BE2C (cell line): ENCODE measurements at regions not wholly inside any gene's neighbourhood (a gene's known extent, or its start where the extent isn't known, plus 50 kb on each side); places are given as distances from the start of the nearest gene placed in this dataset.
A peak's percentile ranks its signal among the peaks of the same experiment; 100 is the strongest.
"Not testable (repeated sequence)": the region's sequence is repeated elsewhere in the genome, so short reads cannot be mapped to it uniquely, and the experiment has no call there.

Experiments
- DNase-seq: peaks from one replicate; pipeline ENCODE4 v3.0.0-alpha.2; 2020
- H3K27me3 ChIP-seq: fragments of 250-450 bp; sonication (Bioruptor Pico); 2 replicates; pipeline ENCODE4 v1.5.1; 2020; ENCODE audit warnings: mild to moderate bottlenecking
- H3K36me3 ChIP-seq: fragments of 250-450 bp; sonication (Bioruptor Pico); 2 replicates; pipeline ENCODE4 v1.5.1; 2020; ENCODE audit warnings: mild to moderate bottlenecking
- H3K4me1 ChIP-seq: fragments of 250-450 bp; sonication (Bioruptor Pico); 2 replicates; pipeline ENCODE4 v1.5.1; 2020
- H3K4me3 ChIP-seq: 2 replicates; pipeline ENCODE4 v1.5.1; 2011; ENCODE audit warnings: low read depth, low read length
- H3K9me3 ChIP-seq: fragments of 250-450 bp; sonication (Bioruptor Pico); 2 replicates; pipeline ENCODE4 v1.5.1; 2020
- TF ChIP-seq, protein P1 (sequence below): IDR thresholded peaks from 2 replicates; pipeline ENCODE4 v1.5.1; 2012; ENCODE audit warnings: mild to moderate bottlenecking, low read depth, low read length

DNA sequence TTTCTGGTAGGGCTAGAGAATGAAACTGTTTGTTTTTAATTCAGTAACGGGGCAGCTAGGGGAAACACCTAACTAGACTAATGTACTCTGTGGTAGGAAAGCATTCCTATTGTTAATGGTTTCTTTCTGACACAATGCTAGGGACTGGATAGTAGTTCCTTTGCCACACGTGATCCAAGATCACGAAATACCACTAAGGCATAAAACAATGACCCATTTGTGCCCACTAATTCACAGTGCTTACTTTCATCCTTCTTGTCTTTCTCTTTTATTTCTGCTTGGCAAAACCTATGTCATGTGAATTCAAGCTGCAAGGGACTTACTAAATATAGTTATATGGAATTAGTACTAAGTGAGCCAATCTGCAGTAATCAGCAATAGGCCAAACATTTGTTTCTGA, 834.1 kb upstream of the SLITRK6 start:
- Histone ChIP-seq H3K4me1 (no peaks in the 10 kb centered on the region), H3K36me3 (no peaks in the 10 kb centered on the region), H3K9me3 (no peaks in the 10 kb centered on the region), H3K4me3 (no peak overlapping the region), H3K27me3 (no peaks in the 10 kb centered on the region)
- DNase-seq: no peak
- TF ChIP-seq, protein P1, sequence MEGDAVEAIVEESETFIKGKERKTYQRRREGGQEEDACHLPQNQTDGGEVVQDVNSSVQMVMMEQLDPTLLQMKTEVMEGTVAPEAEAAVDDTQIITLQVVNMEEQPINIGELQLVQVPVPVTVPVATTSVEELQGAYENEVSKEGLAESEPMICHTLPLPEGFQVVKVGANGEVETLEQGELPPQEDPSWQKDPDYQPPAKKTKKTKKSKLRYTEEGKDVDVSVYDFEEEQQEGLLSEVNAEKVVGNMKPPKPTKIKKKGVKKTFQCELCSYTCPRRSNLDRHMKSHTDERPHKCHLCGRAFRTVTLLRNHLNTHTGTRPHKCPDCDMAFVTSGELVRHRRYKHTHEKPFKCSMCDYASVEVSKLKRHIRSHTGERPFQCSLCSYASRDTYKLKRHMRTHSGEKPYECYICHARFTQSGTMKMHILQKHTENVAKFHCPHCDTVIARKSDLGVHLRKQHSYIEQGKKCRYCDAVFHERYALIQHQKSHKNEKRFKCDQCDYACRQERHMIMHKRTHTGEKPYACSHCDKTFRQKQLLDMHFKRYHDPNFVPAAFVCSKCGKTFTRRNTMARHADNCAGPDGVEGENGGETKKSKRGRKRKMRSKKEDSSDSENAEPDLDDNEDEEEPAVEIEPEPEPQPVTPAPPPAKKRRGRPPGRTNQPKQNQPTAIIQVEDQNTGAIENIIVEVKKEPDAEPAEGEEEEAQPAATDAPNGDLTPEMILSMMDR: no peak

DNA sequence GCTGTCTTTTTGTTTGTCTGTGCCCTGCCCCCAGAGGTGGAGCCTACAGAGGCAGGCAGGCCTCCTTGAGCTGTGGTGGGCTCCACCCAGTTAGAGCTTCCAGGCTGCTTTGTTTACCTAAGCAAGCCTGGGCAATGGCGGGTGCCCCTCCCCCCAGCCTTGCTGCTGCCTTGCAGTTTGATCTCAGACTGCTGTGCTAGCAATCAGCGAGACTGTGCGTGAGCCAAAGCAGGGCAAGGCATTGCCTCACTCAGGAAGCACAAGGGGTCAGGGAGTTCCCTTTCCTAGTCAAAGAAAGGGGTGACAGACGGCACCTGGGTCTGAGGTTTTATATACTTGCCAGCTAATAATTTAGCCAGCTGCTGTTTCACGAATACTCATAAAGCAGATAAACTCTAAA, 852.0 kb upstream of the SLITRK6 start:
- not testable (repeated sequence) for H3K9me3 ChIP-seq, H3K36me3 ChIP-seq, H3K4me3 ChIP-seq, H3K4me1 ChIP-seq, H3K27me3 ChIP-seq
- DNase-seq: peak; percentile 23

DNA sequence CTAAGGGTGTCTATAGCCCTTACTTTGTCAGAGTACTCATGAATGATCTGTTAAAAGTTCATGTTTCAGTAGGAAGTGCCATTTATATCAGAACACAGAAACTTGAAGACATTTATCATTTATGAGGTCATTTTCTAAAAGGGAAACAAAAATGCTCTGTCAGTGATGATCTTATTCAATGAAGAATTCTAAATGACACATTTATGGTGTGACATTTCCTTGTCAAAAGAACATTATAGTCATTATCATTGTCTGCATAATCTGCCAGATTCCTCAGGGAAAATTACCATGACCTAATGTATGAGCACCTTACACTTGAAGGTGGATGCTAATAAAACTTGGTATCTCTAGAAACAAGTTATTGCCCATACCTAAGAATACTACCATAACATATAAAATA, 853.8 kb upstream of the SLITRK6 start:
- H3K4me3 ChIP-seq: no peak overlapping the region
- no peaks in the 10 kb centered on the region for H3K4me1 ChIP-seq
- no peaks in the 10 kb centered on the region for H3K9me3 ChIP-seq
- H3K36me3 ChIP-seq: no peaks in the 10 kb centered on the region
- TF ChIP-seq, protein P1: no peak
- no peak for DNase-seq
- H3K27me3 ChIP-seq: no peaks in the 10 kb centered on the region

DNA sequence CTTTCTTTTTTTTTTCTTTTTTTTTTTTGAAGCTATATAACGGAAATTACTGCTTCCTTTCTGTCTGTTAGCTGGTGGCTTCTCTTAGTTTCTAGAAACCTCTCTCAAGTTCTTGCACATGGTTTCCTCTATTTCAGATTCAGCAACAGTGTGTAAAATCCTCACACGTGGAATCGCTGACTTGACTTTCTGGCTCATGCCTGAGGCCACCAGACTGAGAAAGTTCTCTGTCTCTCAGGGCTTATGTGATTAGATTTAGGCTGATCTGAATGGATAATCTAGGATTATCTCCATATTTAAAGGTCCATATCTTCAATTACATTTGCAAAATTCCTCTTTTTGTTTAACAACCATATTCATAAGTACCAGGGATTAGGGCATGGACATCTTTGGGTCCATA, 856.3 kb upstream of the SLITRK6 start:
- no peaks in the 10 kb centered on the region for H3K4me1 ChIP-seq
- H3K4me3 ChIP-seq: no peak overlapping the region
- TF ChIP-seq, protein P1: no peak
- no peaks in the 10 kb centered on the region for H3K36me3 ChIP-seq
- no peaks in the 10 kb centered on the region for H3K27me3 ChIP-seq
- H3K9me3 ChIP-seq: no peaks in the 10 kb centered on the region
- DNase-seq: no peak

DNA sequence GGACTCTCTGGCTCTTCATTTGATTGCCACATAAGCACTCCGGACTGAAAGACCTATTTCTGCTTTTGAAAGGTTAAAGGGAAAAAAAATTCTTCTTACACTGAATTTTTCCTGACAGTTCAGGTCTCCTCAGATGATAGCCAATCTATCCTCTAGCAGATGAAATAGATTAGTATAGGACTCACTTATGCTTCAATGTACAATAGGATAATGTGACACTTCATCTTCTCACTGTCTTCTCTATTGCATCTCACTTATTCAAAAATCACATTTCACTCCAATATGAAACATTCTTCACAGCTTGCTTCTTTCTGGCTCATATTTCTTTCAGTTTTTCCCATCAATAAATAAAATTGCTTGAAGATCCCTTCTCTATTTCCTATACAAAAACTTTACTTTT, 860.9 kb upstream of the SLITRK6 start:
- DNase-seq: no peak
- Histone ChIP-seq H3K36me3 (no peaks in the 10 kb centered on the region), H3K4me1 (no peaks in the 10 kb centered on the region), H3K27me3 (no peaks in the 10 kb centered on the region), H3K9me3 (no peaks in the 10 kb centered on the region), H3K4me3 (no peak overlapping the region)
- TF ChIP-seq, protein P1: no peak

DNA sequence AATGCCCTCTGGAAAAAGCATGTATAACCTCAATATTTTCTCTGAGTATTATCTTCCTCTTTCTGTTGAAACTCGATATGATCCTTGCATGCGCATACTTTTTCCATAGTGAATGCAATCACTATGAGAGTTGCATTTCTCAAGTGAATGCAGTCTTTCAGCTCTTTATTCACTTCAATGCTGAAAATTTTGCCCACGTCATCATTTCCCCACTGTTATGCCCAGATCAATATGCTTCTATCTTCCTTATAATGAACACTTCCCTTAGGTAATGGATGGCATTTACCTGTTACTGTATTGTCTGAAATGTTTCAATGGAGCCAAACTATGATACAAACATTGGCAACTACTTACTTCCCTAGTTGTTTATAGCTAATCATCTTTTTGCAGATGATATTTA, 866.6 kb upstream of the SLITRK6 start:
- no peak for DNase-seq
- TF ChIP-seq, protein P1: no peak
- no peak overlapping the region for H3K4me3 ChIP-seq
- H3K27me3 ChIP-seq: no peaks in the 10 kb centered on the region
- H3K36me3 ChIP-seq: no peaks in the 10 kb centered on the region
- H3K4me1 ChIP-seq: no peaks in the 10 kb centered on the region
- H3K9me3 ChIP-seq: no peaks in the 10 kb centered on the region

DNA sequence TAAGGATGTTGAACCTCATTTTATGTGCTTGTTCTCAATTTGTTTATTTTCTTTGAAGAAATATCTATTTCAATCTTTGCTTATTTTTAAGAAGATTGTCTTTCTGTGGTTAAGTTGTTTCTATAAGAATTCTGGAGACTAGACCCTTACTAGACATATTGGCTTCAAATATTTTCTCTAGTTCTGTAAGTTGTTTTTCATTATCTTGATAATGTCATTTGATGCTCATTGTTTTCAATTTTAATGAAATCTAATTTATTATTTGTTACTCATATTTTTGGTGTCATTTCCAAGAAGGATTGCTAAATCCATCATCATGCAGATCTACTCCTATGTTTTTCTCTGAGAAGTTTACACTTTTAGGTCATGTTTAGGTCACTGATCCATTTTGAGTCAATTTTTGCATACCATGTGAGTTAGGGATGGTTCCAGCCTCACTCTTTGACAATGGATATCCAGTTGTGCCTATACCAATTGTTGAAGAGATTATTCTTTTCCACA, 874.8 kb upstream of the SLITRK6 start:
- DNase-seq: no peak
- no peaks in the 10 kb centered on the region for H3K27me3 ChIP-seq
- no peaks in the 10 kb centered on the region for H3K9me3 ChIP-seq
- TF ChIP-seq, protein P1: no peak
- no peaks in the 10 kb centered on the region for H3K4me1 ChIP-seq
- H3K4me3 ChIP-seq: no peak overlapping the region
- no peaks in the 10 kb centered on the region for H3K36me3 ChIP-seq
